PFSK-1 (cell line): ENCODE measurements at regions not wholly inside any gene's neighbourhood (a gene's known extent, or its start where the extent isn't known, plus 50 kb on each side); places are given as distances from the start of the nearest gene placed in this dataset.

Experiments
- FOXP2 ChIP-seq: optimal IDR thresholded peaks from 2 replicates; pipeline ENCODE3; 2011; ENCODE audit warnings: borderline replicate concordance, control low read depth, inconsistent platforms; ENCODE audit not compliant: insufficient read depth; ENCODE audit errors: extremely low read length, extremely low read depth
- POLR2AphosphoS5 ChIP-seq: IDR thresholded peaks from 2 replicates; pipeline ENCODE4 v1.6.1; 2012; ENCODE audit warnings: low read depth, mild to moderate bottlenecking, control low read depth, low read length, moderate library complexity
- REST ChIP-seq, 2 experiments: IDR thresholded peaks; 2 replicates each; pipeline versions ENCODE4 v1.6.1 to v1.8.0; 2011 to 2012; ENCODE audit warnings: low read depth in 2 of 2, low read length in 2 of 2, control low read depth in 1 of 2, inconsistent platforms in 1 of 2, mild to moderate bottlenecking in 1 of 2, moderate library complexity in 1 of 2; ENCODE audit not compliant: insufficient read depth in 1 of 2
- SIN3A ChIP-seq: IDR thresholded peaks from 2 replicates; pipeline ENCODE4 v1.6.1; 2012; ENCODE audit warnings: mild to moderate bottlenecking, low read length, moderate library complexity, borderline replicate concordance; ENCODE audit not compliant: insufficient read depth
- TAF1 ChIP-seq: IDR thresholded peaks from 2 replicates; pipeline ENCODE4 v1.6.1; 2012; ENCODE audit warnings: low read length, control low read depth, borderline replicate concordance; ENCODE audit not compliant: insufficient read depth

- TF ChIP-seq POLR2AphosphoS5: no peak
- no peak for TF ChIP-seq FOXP2
- no peak for TF ChIP-seq REST (IDR thresholded peaks at IDR 0.05; ENCODE audit: insufficient read depth in 1 of 2, low read depth in 2 of 2, low read length in 2 of 2)
- no peak for TF ChIP-seq SIN3A
- no peak for TF ChIP-seq TAF1
Measured at GRCh38 chr7:130899638-130900401, 165.8 kb upstream of the KLF14 start.

GRCh38 chr7:130900471-130901076, 166.6 kb upstream of the KLF14 start:
- TF ChIP-seq REST (IDR thresholded peaks at IDR 0.05; ENCODE audit: insufficient read depth in 1 of 2, low read depth in 2 of 2, low read length in 2 of 2): no peak
- TF ChIP-seq POLR2AphosphoS5: no peak

GRCh38 chr7:130901209-130901783, 167.3 kb upstream of the KLF14 start:
- no peak for TF ChIP-seq FOXP2

GRCh38 chr7:130902755-130903357, 168.8 kb upstream of the KLF14 start:
- TF ChIP-seq REST (IDR thresholded peaks at IDR 0.05; ENCODE audit: insufficient read depth in 1 of 2, low read depth in 2 of 2, low read length in 2 of 2) (no peak), TAF1 (no peak), SIN3A (no peak), POLR2AphosphoS5 (no peak), FOXP2 (no peak)

GRCh38 chr7:130903358-130903974, 169.5 kb upstream of the KLF14 start:
- peak; percentile 46; the same call in 1 of the 2 replicates for TF ChIP-seq POLR2AphosphoS5
- no peak for TF ChIP-seq SIN3A
